ENCODE measurements at regions not wholly inside any gene's neighbourhood (a gene's known extent, or its start where the extent isn't known, plus 50 kb on each side); places are given as distances from the start of the nearest gene placed in this dataset.
"Not testable (repeated sequence)": the region's sequence is repeated elsewhere in the genome, so short reads cannot be mapped to it uniquely, and the experiment has no call there.

- H3K36me3 ChIP-seq (ENCODE audit: control insufficient read depth, low read depth, low read length); H3K27ac ChIP-seq (ENCODE audit: low read length); H3K4me1 ChIP-seq (ENCODE audit: control insufficient read depth, low read depth, low read length); H3K9ac ChIP-seq (ENCODE audit: low read length); H3K4me3 ChIP-seq (ENCODE audit: low read length); H3K9me3 ChIP-seq (ENCODE audit: control insufficient read depth, low read depth, low read length); H3K27me3 ChIP-seq (ENCODE audit: control insufficient read depth, insufficient read depth, low read length): not testable (repeated sequence)
Measured at GRCh38 chr16:22609798-22610197, 99.1 kb downstream of the NPIPB5 start.

- not testable (repeated sequence) for H3K27ac ChIP-seq (ENCODE audit: low read length); H3K27me3 ChIP-seq (ENCODE audit: control insufficient read depth, insufficient read depth, low read length); H3K36me3 ChIP-seq (ENCODE audit: control insufficient read depth, low read depth, low read length); H3K9me3 ChIP-seq (ENCODE audit: control insufficient read depth, low read depth, low read length); H3K4me3 ChIP-seq (ENCODE audit: low read length); H3K4me1 ChIP-seq (ENCODE audit: control insufficient read depth, low read depth, low read length); H3K9ac ChIP-seq (ENCODE audit: low read length)
Measured at GRCh38 chr16:22611128-22611527, 100.4 kb downstream of the NPIPB5 start.

- Histone ChIP-seq H3K9ac (ENCODE audit: low read length) (no peak overlapping the region), H3K36me3 (ENCODE audit: control insufficient read depth, low read depth, low read length) (no peaks in the 10 kb centered on the region), H3K9me3 (ENCODE audit: control insufficient read depth, low read depth, low read length) (peaks cover 5% of the 10 kb centered on the region), H3K27me3 (ENCODE audit: control insufficient read depth, insufficient read depth, low read length) (no peaks in the 10 kb centered on the region), H3K4me3 (ENCODE audit: low read length) (no peak overlapping the region), H3K27ac (ENCODE audit: low read length) (no peak overlapping the region), H3K4me1 (ENCODE audit: control insufficient read depth, low read depth, low read length) (peaks cover 7% of the 10 kb centered on the region)
Measured at GRCh38 chr16:22614271-22614947, 103.7 kb downstream of the NPIPB5 start.

GRCh38 chr16:22618842-22619241 is 108.2 kb downstream of the NPIPB5 start:
- Histone ChIP-seq H3K36me3 (ENCODE audit: control insufficient read depth, low read depth, low read length) (no peaks in the 10 kb centered on the region), H3K27ac (ENCODE audit: low read length) (no peak overlapping the region), H3K9me3 (ENCODE audit: control insufficient read depth, low read depth, low read length) (peaks cover 4% of the 10 kb centered on the region), H3K27me3 (ENCODE audit: control insufficient read depth, insufficient read depth, low read length) (no peaks in the 10 kb centered on the region), H3K4me1 (ENCODE audit: control insufficient read depth, low read depth, low read length) (peaks cover 28% of the 10 kb centered on the region), H3K9ac (ENCODE audit: low read length) (no peak overlapping the region), H3K4me3 (ENCODE audit: low read length) (no peak overlapping the region)

GRCh38 chr16:22621586-22622155 is 111.0 kb downstream of the NPIPB5 start:
- Histone ChIP-seq H3K9ac (ENCODE audit: low read length) (no peak overlapping the region), H3K36me3 (ENCODE audit: control insufficient read depth, low read depth, low read length) (no peaks in the 10 kb centered on the region), H3K27ac (ENCODE audit: low read length) (no peak overlapping the region), H3K4me1 (ENCODE audit: control insufficient read depth, low read depth, low read length) (peaks cover 31% of the 10 kb centered on the region), H3K4me3 (ENCODE audit: low read length) (no peak overlapping the region), H3K27me3 (ENCODE audit: control insufficient read depth, insufficient read depth, low read length) (no peaks in the 10 kb centered on the region), H3K9me3 (ENCODE audit: control insufficient read depth, low read depth, low read length) (no peaks in the 10 kb centered on the region)

GRCh38 chr16:22622703-22623102 is 112.0 kb downstream of the NPIPB5 start:
- Histone ChIP-seq H3K4me1 (ENCODE audit: control insufficient read depth, low read depth, low read length) (peaks cover 30% of the 10 kb centered on the region), H3K27ac (ENCODE audit: low read length) (no peak overlapping the region), H3K36me3 (ENCODE audit: control insufficient read depth, low read depth, low read length) (no peaks in the 10 kb centered on the region), H3K27me3 (ENCODE audit: control insufficient read depth, insufficient read depth, low read length) (no peaks in the 10 kb centered on the region), H3K9ac (ENCODE audit: low read length) (no peak overlapping the region), H3K9me3 (ENCODE audit: control insufficient read depth, low read depth, low read length) (no peaks in the 10 kb centered on the region), H3K4me3 (ENCODE audit: low read length) (no peak overlapping the region)

GRCh38 chr16:22623351-22623781 is 112.7 kb downstream of the NPIPB5 start:
- H3K9me3 ChIP-seq (ENCODE audit: control insufficient read depth, low read depth, low read length): no peaks in the 10 kb centered on the region
- no peaks in the 10 kb centered on the region for H3K36me3 ChIP-seq (ENCODE audit: control insufficient read depth, low read depth, low read length)
- peaks cover 30% of the 10 kb centered on the region for H3K4me1 ChIP-seq (ENCODE audit: control insufficient read depth, low read depth, low read length)
- no peak overlapping the region for H3K27ac ChIP-seq (ENCODE audit: low read length)
- no peaks in the 10 kb centered on the region for H3K27me3 ChIP-seq (ENCODE audit: control insufficient read depth, insufficient read depth, low read length)
- H3K4me3 ChIP-seq (ENCODE audit: low read length): no peak overlapping the region
- no peak overlapping the region for H3K9ac ChIP-seq (ENCODE audit: low read length)

GRCh38 chr16:22624038-22624799 is 113.5 kb downstream of the NPIPB5 start:
- Histone ChIP-seq H3K9me3 (ENCODE audit: control insufficient read depth, low read depth, low read length) (no peaks in the 10 kb centered on the region), H3K27me3 (ENCODE audit: control insufficient read depth, insufficient read depth, low read length) (no peaks in the 10 kb centered on the region), H3K9ac (ENCODE audit: low read length) (no peak overlapping the region), H3K4me1 (ENCODE audit: control insufficient read depth, low read depth, low read length) (peaks cover 30% of the 10 kb centered on the region), H3K36me3 (ENCODE audit: control insufficient read depth, low read depth, low read length) (no peaks in the 10 kb centered on the region), H3K27ac (ENCODE audit: low read length) (no peak overlapping the region), H3K4me3 (ENCODE audit: low read length) (no peak overlapping the region)

- no peaks in the 10 kb centered on the region for H3K9me3 ChIP-seq (ENCODE audit: control insufficient read depth, low read depth, low read length)
- no peak overlapping the region for H3K4me3 ChIP-seq (ENCODE audit: low read length)
- no peak overlapping the region for H3K27ac ChIP-seq (ENCODE audit: low read length)
- H3K9ac ChIP-seq (ENCODE audit: low read length): no peak overlapping the region
- no peaks in the 10 kb centered on the region for H3K36me3 ChIP-seq (ENCODE audit: control insufficient read depth, low read depth, low read length)
- no peaks in the 10 kb centered on the region for H3K27me3 ChIP-seq (ENCODE audit: control insufficient read depth, insufficient read depth, low read length)
- H3K4me1 ChIP-seq (ENCODE audit: control insufficient read depth, low read depth, low read length): peaks cover 30% of the 10 kb centered on the region
Measured at GRCh38 chr16:22624800-22625533, 114.3 kb downstream of the NPIPB5 start.

- Histone ChIP-seq H3K27me3 (ENCODE audit: control insufficient read depth, insufficient read depth, low read length) (no peaks in the 10 kb centered on the region), H3K27ac (ENCODE audit: low read length) (no peak overlapping the region), H3K9me3 (ENCODE audit: control insufficient read depth, low read depth, low read length) (no peaks in the 10 kb centered on the region), H3K4me3 (ENCODE audit: low read length) (no peak overlapping the region), H3K36me3 (ENCODE audit: control insufficient read depth, low read depth, low read length) (no peaks in the 10 kb centered on the region), H3K9ac (ENCODE audit: low read length) (no peak overlapping the region), H3K4me1 (ENCODE audit: control insufficient read depth, low read depth, low read length) (peaks cover 27% of the 10 kb centered on the region)
Measured at GRCh38 chr16:22625967-22626366, 115.3 kb downstream of the NPIPB5 start.

GRCh38 chr16:22627043-22627442 is 116.4 kb downstream of the NPIPB5 start:
- Histone ChIP-seq H3K9me3 (ENCODE audit: control insufficient read depth, low read depth, low read length) (no peaks in the 10 kb centered on the region), H3K9ac (ENCODE audit: low read length) (no peak overlapping the region), H3K27ac (ENCODE audit: low read length) (no peak overlapping the region), H3K4me3 (ENCODE audit: low read length) (no peak overlapping the region), H3K36me3 (ENCODE audit: control insufficient read depth, low read depth, low read length) (no peaks in the 10 kb centered on the region), H3K27me3 (ENCODE audit: control insufficient read depth, insufficient read depth, low read length) (no peaks in the 10 kb centered on the region), H3K4me1 (ENCODE audit: control insufficient read depth, low read depth, low read length) (peaks cover 16% of the 10 kb centered on the region)
